ENCODE measurements at regions not wholly inside any gene's neighbourhood (a gene's known extent, or its start where the extent isn't known, plus 50 kb on each side); places are given as distances from the start of the nearest gene placed in this dataset.

- no peak overlapping the region for H4K5ac ChIP-seq (ENCODE audit: insufficient read length, low read depth, low read length)
- TF ChIP-seq TAF7 (optimal IDR thresholded peaks at IDR 0.05; ENCODE audit: borderline replicate concordance, low read depth, low read length): no peak
- no peaks in the 10 kb centered on the region for H3K79me1 ChIP-seq (ENCODE audit: low read depth, low read length)
- peaks cover 11 to 42% (median 31%) of the 10 kb centered on the region in 4 experiments for H3K4me1 ChIP-seq (replicated peaks in 1 of 4; ENCODE audit: control insufficient read depth in 3 of 4, insufficient read depth in 4 of 4, low read length in 3 of 4)
- peaks cover 25% of the 10 kb centered on the region for H3K23me2 ChIP-seq (ENCODE audit: low read depth, low read length)
- H2BK120ac ChIP-seq (replicated peaks; ENCODE audit: low read depth, low read length): no peak overlapping the region
- H4K8ac ChIP-seq (ENCODE audit: extremely low read depth, insufficient read depth, low read length): no peak overlapping the region
- no peak overlapping the region for H2BK12ac ChIP-seq (ENCODE audit: low read depth, low read length)
- POLR2A ChIA-PET (ENCODE audit: partially characterized antibody): interaction anchor here (0.6 to 6.9 kb wide), 4 partner anchors 10 to 152 kb away, joined by 3 to 45 read pairs (median 4); no protein-coding TSS in a partner anchor
- peak overlapping the region; percentile 10 for H4K91ac ChIP-seq (replicated peaks; ENCODE audit: insufficient read length, low read length)
- H2AFZ ChIP-seq (ENCODE audit: low read length): no peak overlapping the region
- H3K23ac ChIP-seq (ENCODE audit: insufficient read length): no peak overlapping the region
- H3K27ac ChIP-seq (ENCODE audit: low read depth, low read length): no peak overlapping the region
- no peaks in the 10 kb centered on the region for H3K36me3 ChIP-seq (ENCODE audit: control insufficient read depth in 2 of 4, insufficient read depth in 4 of 4, low read length in 3 of 4)
- CTCF ChIA-PET (ENCODE audit: partially characterized antibody): interaction anchor here (0.7 to 1.1 kb wide), 3 partner anchors 15 to 139 kb away, joined by 3 to 6 read pairs (median 5); no protein-coding TSS in a partner anchor
- no peak overlapping the region for H3K4me2 ChIP-seq (ENCODE audit: insufficient read depth in 1 of 2, low read depth in 2 of 2, low read length in 2 of 2)
- H3K9ac ChIP-seq (replicated peaks in 1 of 4; ENCODE audit: extremely low read depth in 1 of 4, low read depth in 3 of 4, low read length in 3 of 4): no peak overlapping the region
- WGBS, 2 experiments (ENCODE audit: extremely low coverage in 1 of 2, insufficient coverage in 1 of 2, insufficient read length in 1 of 2, insufficient replicate concordance in 2 of 2, low coverage in 1 of 2, low lambda C conversion rate in 2 of 2, missing lambda C conversion rate in 1 of 2): 73% methylated on average over 8 of the region's 9 CpGs; no CpG with 5 or more reads in 1 of the 2 experiments
- H2BK5ac ChIP-seq (ENCODE audit: low read depth, low read length): no peak overlapping the region
- H2BK15ac ChIP-seq (ENCODE audit: low read length): no peak overlapping the region
- no peak overlapping the region for H3K4me3 ChIP-seq (ENCODE audit: extremely low read depth in 1 of 4, insufficient read depth in 2 of 4, low read depth in 3 of 4, low read length in 4 of 4)
- peaks cover 0 to 2% of the 10 kb centered on the region in 2 experiments for H4K20me1 ChIP-seq (replicated peaks in 1 of 2; ENCODE audit: control insufficient read depth in 1 of 2, insufficient read depth in 2 of 2, low read length in 2 of 2)
- peaks cover 14 to 82% (median 70%) of the 10 kb centered on the region in 4 experiments for H3K27me3 ChIP-seq (replicated peaks in 1 of 4; ENCODE audit: control insufficient read depth in 3 of 4, extremely low read depth in 1 of 4, insufficient read depth in 3 of 4, low read length in 3 of 4)
- H2AK5ac ChIP-seq (ENCODE audit: low read depth, low read length): peak overlapping the region; percentile 16; the same call in 1 of the 2 replicates
- no peak overlapping the region for H3K56ac ChIP-seq (replicated peaks; ENCODE audit: insufficient read length, low read depth, low read length)
- no peak overlapping the region; the same call in 1 of the 2 replicates for H3K18ac ChIP-seq (ENCODE audit: extremely low read depth, low read length)
- H3K79me2 ChIP-seq (ENCODE audit: control insufficient read depth in 1 of 2, insufficient read depth in 2 of 2, low read length in 2 of 2): no peaks in the 10 kb centered on the region
- DNase-seq (ENCODE audit: low read depth in 1 of 2, low spot score in 2 of 2) (no peak), FAIRE-seq (no peak)
- H3K4ac ChIP-seq (replicated peaks; ENCODE audit: insufficient read length, low read depth, low read length): no peak overlapping the region
- H3K9me3 ChIP-seq (ENCODE audit: insufficient read depth in 2 of 2, low read depth in 1 of 2, low read length in 1 of 2): no peaks in the 10 kb centered on the region
- peak overlapping the region; percentile 55; the same call in 1 of the 2 replicates for H2BK20ac ChIP-seq (ENCODE audit: low read length)
- no peak overlapping the region for H3K14ac ChIP-seq (ENCODE audit: insufficient read length)
These were observed 135.6 kb downstream of the C9orf50 start for GRCh38 chr9:129485145-129485774.
